HG03064 (cell line): ENCODE measurements at regions not wholly inside any gene's neighbourhood (a gene's known extent, or its start where the extent isn't known, plus 50 kb on each side); places are given as distances from the start of the nearest gene placed in this dataset.

Source experiments
- ATAC-seq: cut with Tn5 transposase; IDR thresholded peaks from one replicate; pipeline ENCODE4 v1.9.1; 2021; ENCODE audit warnings: low read depth; ENCODE audit not compliant: unreplicated experiment

DNA sequence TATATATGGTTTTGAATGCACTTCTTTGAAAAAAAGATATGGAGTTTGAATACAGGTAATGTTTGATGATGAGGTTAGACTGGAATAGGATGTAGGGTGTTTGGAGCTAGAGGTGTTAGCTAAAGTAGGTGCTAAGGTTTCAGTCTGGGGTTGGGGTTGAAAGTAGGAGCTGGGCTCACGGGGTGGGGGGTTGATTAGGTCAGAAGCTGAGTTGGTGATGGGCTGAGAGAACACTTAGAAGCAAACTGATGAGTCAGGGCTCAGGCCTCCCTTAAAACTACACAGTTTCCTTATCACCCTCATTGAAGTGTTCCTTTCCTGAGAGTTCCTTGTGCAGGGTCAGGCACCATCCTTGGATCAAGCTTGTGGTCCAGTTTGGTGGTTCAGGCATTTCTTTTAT lies 308.8 kb upstream of the ADAMTS16 start:
- no peak for ATAC-seq

- no peak for ATAC-seq
These were observed 307.7 kb upstream of the ADAMTS16 start for GRCh38 chr5:4832471-4832870.

GRCh38 chr5:4833104-4833738 lies 306.9 kb upstream of the ADAMTS16 start:
- no peak for ATAC-seq

DNA sequence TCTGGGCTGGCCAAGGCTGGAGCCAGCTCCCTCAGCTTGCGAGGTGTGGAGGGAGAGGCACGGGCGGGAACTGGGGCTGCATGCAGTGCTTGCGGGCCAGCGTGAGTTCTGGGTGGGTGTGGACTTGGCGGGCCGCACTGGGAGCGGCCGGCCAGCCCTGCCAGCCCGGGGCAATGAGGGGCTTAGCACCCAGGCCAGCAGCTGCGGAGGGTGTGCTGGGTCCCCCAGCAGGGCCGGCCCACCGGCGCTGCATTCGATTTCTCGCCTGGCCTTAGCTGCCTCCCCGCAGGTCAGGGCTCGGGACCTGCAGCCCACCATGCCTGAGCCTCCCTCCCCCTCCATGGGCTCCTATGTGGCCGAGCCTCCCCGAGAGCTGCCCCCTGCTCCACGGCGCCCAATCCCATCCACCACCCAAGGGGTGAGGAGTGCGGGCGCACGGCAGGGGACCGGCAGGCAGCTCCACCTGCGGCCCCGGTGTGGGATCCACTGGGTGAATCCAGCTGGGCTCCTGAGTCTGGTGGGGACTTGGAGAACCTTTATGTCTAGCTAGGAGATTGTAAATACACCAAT lies 302.6 kb upstream of the ADAMTS16 start:
- no peak for ATAC-seq

- ATAC-seq, result no peak
These were observed 294.9 kb upstream of the ADAMTS16 start for GRCh38 chr5:4845221-4845620.

DNA sequence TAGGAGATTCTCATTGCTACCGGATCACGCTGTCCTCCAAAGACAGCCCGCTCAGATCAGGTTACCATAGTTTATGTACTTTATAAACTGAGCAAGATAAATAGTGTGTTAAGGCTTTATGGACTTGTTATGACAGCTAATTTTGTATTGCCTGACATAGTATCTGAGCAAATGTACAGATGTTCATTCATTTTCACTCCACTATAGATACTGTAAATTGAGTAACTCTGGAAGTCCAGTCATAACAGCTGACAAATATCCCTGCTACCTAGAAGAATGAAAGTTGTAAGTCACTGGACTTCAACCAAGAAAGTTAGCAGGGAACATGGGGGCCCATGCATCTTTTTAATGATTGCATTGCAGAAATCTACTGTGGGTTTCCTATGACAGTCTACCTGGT lies 292.4 kb upstream of the ADAMTS16 start:
- ATAC-seq, result no peak

GRCh38 chr5:4855036-4855435 lies 285.1 kb upstream of the ADAMTS16 start:
- ATAC-seq, result no peak

DNA sequence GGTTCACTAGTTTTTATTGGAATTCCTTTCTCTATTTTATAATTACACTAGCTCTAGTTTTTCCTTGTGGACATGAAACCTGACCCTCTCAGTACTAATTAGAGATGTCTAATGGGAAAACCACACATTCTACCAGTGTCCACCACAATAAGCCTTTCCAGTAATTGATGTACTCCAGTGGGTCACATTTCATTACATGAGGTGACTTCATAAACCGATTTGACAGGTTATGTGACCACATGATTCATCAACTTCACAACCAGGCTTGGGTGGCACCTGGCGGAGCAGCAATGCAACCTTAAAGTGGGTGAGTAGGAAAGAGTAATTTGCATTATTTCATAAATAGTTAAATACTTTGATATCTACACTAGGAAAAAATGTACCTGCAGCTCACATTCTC lies 284.2 kb upstream of the ADAMTS16 start:
- no peak for ATAC-seq

DNA sequence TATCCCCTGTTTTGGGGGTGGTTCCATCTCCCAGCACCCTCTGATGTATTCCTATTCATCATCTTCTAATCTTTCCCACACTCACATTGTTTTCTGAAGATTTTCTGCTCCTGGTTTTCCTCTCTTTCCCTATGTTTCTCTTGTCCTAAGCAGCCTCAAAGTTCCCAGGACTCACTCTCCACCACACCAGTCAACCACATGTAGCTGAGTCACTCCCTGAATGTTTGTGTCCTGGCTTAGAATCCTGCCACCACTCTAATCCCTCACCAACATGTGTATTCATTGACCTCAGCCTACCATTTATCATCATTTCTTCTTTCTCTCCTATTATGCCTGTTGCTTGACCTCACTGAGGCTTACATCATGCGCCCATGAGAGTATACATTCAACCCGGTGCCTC lies 282.4 kb upstream of the ADAMTS16 start:
- no peak for ATAC-seq

GRCh38 chr5:4859500-4860235 lies 280.5 kb upstream of the ADAMTS16 start:
- no peak for ATAC-seq

GRCh38 chr5:4860631-4861030 lies 279.5 kb upstream of the ADAMTS16 start:
- ATAC-seq, result no peak

- no peak for ATAC-seq
These were observed 277.6 kb upstream of the ADAMTS16 start for GRCh38 chr5:4862500-4862899.

DNA sequence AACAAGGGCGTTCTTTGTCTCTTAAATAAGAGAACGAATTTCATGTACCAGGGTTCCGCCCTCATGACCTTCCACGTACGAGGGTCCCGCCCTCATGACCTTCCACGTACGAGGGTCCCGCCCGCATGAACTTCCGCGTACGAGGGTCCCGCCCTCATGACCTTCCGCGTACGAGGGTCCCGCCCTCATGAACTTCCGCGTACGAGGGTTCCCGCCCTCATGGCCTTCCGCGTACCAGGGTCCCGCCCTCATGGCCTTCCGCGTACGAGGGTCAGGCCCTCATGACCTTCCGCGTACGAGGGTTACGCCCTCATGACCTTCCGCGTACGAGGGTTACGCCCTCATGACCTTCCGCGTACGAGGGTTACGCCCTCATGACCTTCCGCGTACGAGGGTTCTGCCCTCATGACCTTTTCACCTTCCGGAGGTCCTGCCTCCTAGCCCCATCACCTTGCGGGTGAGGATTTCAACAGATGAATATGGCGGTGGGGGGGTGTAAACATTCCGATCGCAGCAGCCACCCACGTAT lies 273.9 kb upstream of the ADAMTS16 start:
- no peak for ATAC-seq

- ATAC-seq, result no peak
These were observed 273.3 kb upstream of the ADAMTS16 start for GRCh38 chr5:4866817-4867216.

DNA sequence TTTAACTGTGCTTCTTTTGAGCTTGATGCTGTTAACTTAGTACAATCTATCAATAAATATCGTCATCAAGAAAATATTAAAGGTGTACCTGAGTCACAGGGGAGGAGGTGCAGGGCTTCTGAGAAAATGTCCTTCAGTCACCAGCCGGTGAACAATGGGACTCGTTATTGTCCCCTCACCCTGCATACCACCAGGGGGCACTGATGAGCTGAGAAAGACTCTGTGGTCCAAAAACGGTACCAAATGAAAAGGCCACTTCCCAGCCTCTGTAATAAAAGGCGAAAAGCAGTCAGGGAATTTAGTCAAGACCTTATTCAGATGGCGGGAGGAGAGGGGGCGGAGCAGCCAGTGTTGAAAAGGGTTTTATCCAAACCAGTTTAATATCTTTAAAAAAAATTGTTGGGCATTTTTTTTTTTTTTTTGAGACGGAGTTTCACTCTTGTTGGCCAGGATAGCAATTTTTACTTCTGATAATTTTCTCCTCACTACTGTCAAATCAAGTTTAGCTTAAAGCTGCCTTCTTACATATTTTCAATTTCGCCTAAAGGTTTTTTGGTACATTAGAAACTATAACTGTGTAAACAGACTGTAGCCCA lies 271.9 kb upstream of the ADAMTS16 start:
- no peak for ATAC-seq

- ATAC-seq, result no peak
These were observed 266.5 kb upstream of the ADAMTS16 start for GRCh38 chr5:4873652-4874051.

DNA sequence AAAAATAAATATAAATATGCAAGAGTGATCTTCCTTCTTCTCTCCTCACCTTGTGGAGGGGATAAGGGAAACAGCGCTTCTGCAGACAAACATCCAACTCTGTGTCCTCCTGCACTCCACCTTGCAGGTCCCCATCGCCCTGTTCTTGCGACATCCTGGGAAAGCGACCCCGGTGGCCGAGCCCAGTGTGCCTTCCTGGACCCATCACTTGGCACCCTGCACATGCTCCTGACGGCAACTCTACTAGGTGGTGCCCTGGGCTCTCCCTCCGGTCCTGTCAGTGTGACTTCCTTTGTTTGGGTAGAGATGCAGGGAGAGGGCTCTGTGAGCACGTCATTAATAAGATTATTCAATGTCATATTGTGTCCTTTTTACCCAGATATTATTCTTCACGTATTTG lies 266.0 kb upstream of the ADAMTS16 start:
- ATAC-seq, result no peak

GRCh38 chr5:4875942-4876341 lies 264.2 kb upstream of the ADAMTS16 start:
- ATAC-seq, result no peak

DNA sequence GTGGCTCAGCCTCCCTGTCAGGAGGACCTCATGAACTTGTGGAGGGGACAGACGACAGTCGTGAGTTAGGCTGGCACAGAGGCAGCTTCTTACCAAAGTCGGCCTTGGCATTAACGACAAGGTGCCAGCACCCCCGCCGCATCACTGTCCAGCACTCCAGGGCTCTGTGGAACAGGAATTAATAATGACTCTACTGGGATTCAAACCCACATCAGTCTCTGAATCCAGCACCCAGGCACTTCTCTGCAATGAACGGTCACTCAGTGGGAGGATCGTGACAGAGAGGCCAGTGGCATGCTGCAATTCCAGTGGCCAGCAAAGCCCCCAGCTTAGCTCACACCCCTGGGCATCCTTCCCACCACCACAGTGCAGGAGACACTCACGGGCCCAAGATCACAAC lies 263.3 kb upstream of the ADAMTS16 start:
- no peak for ATAC-seq

GRCh38 chr5:4877579-4877978 lies 262.6 kb upstream of the ADAMTS16 start:
- ATAC-seq, result no peak

DNA sequence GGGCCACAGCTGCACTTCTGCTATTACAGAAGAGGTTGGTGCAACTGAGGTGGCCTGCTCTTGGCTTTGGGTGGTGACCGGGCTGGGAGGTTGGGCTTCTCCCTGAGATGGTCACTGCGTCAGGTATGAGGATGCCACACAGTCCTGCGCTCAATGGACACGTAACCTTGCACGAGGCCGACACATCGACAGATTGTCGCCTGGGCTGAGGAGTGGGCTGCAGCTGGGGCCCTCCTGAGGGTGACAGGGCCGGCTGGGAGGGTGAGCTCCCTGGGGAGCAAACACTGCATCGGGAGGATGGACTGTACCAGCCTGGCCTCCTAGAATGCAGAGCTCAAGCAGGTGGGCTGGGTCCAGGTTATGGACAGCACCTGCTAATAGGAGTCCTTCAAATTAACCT lies 261.1 kb upstream of the ADAMTS16 start:
- no peak for ATAC-seq
